ENCODE measurements at regions not wholly inside any gene's neighbourhood (a gene's known extent, or its start where the extent isn't known, plus 50 kb on each side); places are given as distances from the start of the nearest gene placed in this dataset.

DNA sequence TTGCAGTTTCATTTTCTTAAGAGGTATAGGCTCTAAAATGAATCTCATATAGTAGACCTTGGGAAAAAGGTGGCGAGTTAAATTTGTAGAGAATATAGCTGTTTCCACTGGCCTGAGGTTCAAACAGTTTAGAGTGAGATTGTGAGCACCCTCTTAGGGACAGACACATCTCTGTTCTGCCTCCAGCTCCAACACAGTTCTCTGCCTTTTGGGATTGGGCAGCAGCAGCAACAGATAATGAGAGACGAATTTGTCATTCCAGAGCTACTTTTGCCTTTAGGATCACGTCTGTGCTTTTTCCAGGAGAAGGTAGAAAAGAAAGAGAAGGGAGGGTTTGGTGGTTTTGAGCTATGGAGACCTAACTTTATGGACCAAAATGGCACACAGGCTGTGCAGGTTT is 289.4 kb downstream of the PRL start:
- no peak for DNase-seq

- no peak for DNase-seq
These were observed 288.5 kb downstream of the PRL start for GRCh38 chr6:22008248-22008836.

- no peak for DNase-seq
These were observed 286.7 kb downstream of the PRL start for GRCh38 chr6:22010102-22010501.

GRCh38 chr6:22015216-22015615 is 281.6 kb downstream of the PRL start:
- no peak for DNase-seq

DNA sequence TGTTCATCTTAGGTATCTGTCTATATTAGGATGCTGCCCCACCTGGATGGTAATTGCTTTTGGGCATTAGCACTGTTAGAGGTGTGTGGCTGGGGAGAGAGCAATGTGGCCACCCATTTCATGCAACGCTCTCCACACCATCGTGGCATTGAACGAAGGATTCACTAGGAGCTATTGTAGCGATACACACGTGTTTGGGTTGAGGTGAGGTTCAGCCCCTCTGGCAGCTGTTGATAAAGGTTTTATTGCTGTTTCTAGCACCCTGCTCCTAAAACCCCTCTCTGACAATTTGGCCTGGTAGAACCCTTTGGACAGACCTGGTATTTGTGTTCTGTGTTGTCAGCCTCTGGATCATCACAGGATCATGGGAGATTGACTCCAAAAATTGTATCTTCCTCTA is 280.9 kb downstream of the PRL start:
- no peak for DNase-seq

- no peak for DNase-seq
These were observed 279.6 kb downstream of the PRL start for GRCh38 chr6:22017272-22017671.

GRCh38 chr6:22017766-22018165 is 279.1 kb downstream of the PRL start:
- no peak for DNase-seq

- DNase-seq: no peak
These were observed 277.0 kb downstream of the PRL start for GRCh38 chr6:22019857-22020256.

GRCh38 chr6:22020299-22021003 is 276.4 kb downstream of the PRL start:
- DNase-seq: no peak

DNA sequence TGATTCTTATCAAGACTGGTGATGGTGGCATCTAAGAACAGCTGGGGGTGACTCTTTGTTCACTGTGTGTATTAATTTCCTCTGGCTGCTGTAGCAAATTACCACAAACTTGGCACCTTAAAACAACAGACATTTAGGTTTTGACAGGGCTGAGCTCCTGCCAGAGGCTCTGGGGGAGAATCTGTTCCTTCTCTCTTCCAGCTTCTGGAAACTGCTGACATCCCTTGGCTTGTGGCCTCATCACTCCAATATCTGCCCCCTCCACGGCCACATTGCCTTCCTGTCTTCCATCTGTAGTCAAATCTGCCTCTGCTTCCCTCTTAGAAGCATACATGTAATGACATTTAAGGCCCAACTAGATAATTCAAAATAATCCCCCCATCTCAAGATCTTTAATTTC is 274.9 kb downstream of the PRL start:
- DNase-seq: no peak

- DNase-seq: no peak
These were observed 272.9 kb downstream of the PRL start for GRCh38 chr6:22023937-22024336.

GRCh38 chr6:22024973-22025467 is 271.8 kb downstream of the PRL start:
- DNase-seq: no peak

- peak in 1 of 2 donors; percentile 16 for DNase-seq
These were observed 271.2 kb downstream of the PRL start for GRCh38 chr6:22025468-22026163.

- no peak for DNase-seq
These were observed 270.6 kb downstream of the PRL start for GRCh38 chr6:22026164-22026678.

GRCh38 chr6:22027040-22027725 is 269.7 kb downstream of the PRL start:
- no peak for DNase-seq

- DNase-seq: no peak
These were observed 268.3 kb downstream of the PRL start for GRCh38 chr6:22028403-22029090.

GRCh38 chr6:22029171-22029570 is 267.7 kb downstream of the PRL start:
- DNase-seq: no peak

- DNase-seq: no peak
These were observed 265.9 kb downstream of the PRL start for GRCh38 chr6:22030730-22031619.

GRCh38 chr6:22035690-22036089 is 261.1 kb downstream of the PRL start:
- no peak for DNase-seq

DNA sequence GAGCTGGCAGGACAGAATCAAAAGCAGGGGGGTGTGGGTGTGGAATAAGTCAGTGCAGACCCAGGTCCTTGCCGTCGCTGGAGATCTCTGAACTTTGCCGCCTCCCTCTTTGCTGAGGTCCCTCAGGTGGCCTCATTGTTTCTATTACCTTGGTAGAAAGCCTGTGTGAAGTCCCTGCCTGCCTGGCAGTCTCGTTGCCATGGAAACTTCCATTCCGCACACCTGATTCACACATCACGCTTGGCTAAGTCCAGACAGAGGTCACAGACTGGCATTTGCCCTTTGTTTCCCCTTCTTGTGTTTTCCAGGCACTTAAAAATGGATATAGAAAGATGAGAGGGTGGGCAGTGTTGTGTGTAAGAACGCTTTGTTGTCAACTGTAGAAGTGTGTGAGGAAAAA is 260.6 kb downstream of the PRL start:
- DNase-seq: no peak

DNA sequence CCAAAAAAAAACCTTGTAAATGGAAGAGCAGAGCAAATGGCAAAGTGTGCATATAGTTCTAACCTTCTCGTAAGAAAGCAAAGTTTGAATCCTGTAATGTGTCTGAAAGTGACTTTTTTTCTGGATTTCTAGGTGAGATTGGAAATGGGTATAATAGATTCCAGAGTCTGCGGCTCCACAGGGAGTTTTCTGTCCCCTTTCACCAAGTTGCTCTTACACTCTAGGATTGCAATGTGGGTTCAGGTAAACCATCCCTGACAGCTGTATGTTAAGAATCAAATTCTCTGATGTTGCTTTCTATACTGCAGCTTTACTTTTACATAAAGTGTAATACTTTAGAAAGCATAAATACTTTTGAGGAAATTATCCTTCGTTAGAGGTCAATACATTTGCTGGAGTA is 260.1 kb downstream of the PRL start:
- DNase-seq: no peak
